ENCODE measurements at regions not wholly inside any gene's neighbourhood (a gene's known extent, or its start where the extent isn't known, plus 50 kb on each side); places are given as distances from the start of the nearest gene placed in this dataset.

DNA sequence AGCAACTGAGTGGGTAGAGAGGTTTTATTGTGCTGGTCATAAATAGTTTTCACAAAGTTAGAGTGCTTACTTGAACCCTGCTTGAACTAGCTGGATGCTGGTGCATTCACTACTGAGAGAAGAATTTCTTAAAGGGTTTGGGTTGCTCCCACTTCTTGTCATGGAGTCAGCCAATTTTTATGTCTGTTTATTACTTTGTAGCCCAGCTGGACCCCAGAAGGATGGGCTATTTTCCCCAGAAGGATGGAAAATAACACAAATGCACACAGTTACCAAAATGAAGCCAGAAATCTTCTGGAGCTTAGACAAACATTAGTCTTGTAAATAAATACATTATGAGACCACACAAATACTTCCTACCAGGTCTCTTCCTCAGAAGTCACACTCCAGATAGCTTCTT is 480.8 kb upstream of the TNC start:
- H3K27me3 ChIP-seq, result no peaks in the 10 kb centered on the region
- no peak overlapping the region for H3K4me3 ChIP-seq
- H3K9me3 ChIP-seq, result no peaks in the 10 kb centered on the region
- H3K4me1 ChIP-seq, result peaks cover 0 to 26% (median 7%) of the 10 kb centered on the region in 4 donors
- no peaks in the 10 kb centered on the region for H3K36me3 ChIP-seq
- no peak for DNase-seq (ENCODE audit: low spot score in 2 of 2)
- H3K27ac ChIP-seq, result peak overlapping the region in 1 of 4 donors; percentile 4
- TF ChIP-seq POLR2A (IDR thresholded peaks at IDR 0.05), result no peak
- no peak for TF ChIP-seq EP300 (IDR thresholded peaks at IDR 0.05)
- TF ChIP-seq, protein P1, sequence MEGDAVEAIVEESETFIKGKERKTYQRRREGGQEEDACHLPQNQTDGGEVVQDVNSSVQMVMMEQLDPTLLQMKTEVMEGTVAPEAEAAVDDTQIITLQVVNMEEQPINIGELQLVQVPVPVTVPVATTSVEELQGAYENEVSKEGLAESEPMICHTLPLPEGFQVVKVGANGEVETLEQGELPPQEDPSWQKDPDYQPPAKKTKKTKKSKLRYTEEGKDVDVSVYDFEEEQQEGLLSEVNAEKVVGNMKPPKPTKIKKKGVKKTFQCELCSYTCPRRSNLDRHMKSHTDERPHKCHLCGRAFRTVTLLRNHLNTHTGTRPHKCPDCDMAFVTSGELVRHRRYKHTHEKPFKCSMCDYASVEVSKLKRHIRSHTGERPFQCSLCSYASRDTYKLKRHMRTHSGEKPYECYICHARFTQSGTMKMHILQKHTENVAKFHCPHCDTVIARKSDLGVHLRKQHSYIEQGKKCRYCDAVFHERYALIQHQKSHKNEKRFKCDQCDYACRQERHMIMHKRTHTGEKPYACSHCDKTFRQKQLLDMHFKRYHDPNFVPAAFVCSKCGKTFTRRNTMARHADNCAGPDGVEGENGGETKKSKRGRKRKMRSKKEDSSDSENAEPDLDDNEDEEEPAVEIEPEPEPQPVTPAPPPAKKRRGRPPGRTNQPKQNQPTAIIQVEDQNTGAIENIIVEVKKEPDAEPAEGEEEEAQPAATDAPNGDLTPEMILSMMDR (IDR thresholded peaks at IDR 0.05), result no peak

DNA sequence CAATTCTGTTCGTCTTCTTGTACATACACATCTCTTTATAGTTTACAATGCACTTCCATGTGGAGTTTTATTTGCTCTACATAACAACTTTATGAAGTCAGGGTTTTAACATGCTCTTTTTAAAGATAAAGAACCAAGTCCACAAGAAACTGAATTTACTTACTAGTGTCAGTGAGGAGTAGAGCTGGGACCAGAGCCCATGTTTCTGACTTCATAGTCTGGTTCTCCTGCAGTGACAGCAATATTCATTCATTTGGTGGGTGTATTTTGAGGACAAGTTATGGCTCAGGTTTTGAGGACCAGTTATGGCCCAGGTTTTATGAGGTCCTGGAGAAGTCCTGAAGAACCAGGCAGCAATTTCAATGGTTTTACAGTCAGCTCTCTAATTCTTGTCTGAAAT is 481.9 kb upstream of the TNC start:
- peaks cover 0 to 22% (median 7%) of the 10 kb centered on the region in 4 donors for H3K4me1 ChIP-seq
- WGBS, 2 donors, result 78 to 81% methylated on average over 1 of the region's 1 CpG
- no peak for TF ChIP-seq POLR2A (IDR thresholded peaks at IDR 0.05)
- TF ChIP-seq EP300 (IDR thresholded peaks at IDR 0.05), result no peak
- DNase-seq (ENCODE audit: low spot score in 2 of 2), result no peak
- H3K27me3 ChIP-seq, result no peaks in the 10 kb centered on the region
- no peaks in the 10 kb centered on the region for H3K9me3 ChIP-seq
- H3K27ac ChIP-seq, result no peak overlapping the region
- H3K36me3 ChIP-seq, result no peaks in the 10 kb centered on the region
- H3K4me3 ChIP-seq, result no peak overlapping the region

- WGBS, 2 donors, result 83 to 87% methylated on average over 3 of the region's 3 CpGs
- TF ChIP-seq EP300 (IDR thresholded peaks at IDR 0.05), result no peak
- TF ChIP-seq, protein P1 (IDR thresholded peaks at IDR 0.05), result no peak
- TF ChIP-seq POLR2A (IDR thresholded peaks at IDR 0.05), result no peak
Observed at GRCh38 chr9:115601434-115601833, 483.5 kb upstream of the TNC start.

GRCh38 chr9:115604831-115605483 is 487.0 kb upstream of the TNC start:
- H3K36me3 ChIP-seq, result no peaks in the 10 kb centered on the region
- H3K27me3 ChIP-seq, result no peaks in the 10 kb centered on the region
- TF ChIP-seq, protein P1 (IDR thresholded peaks at IDR 0.05), result no peak
- TF ChIP-seq POLR2A (IDR thresholded peaks at IDR 0.05), result no peak
- TF ChIP-seq EP300 (IDR thresholded peaks at IDR 0.05), result no peak
- no peak overlapping the region for H3K27ac ChIP-seq
- no peaks in the 10 kb centered on the region for H3K4me1 ChIP-seq
- H3K9me3 ChIP-seq, result no peaks in the 10 kb centered on the region
- WGBS, 2 donors, result 61 to 66% methylated on average over 2 of the region's 2 CpGs
- no peak for DNase-seq (ENCODE audit: low spot score in 2 of 2)
- H3K4me3 ChIP-seq, result no peak overlapping the region

More at GRCh38 chr9:115601434-115601833, 483.5 kb upstream of the TNC start:
- no peaks in the 10 kb centered on the region for H3K27me3 ChIP-seq
- no peak for DNase-seq (ENCODE audit: low spot score in 2 of 2)
- H3K36me3 ChIP-seq, result no peaks in the 10 kb centered on the region
- peaks cover 0 to 10% (median 4%) of the 10 kb centered on the region in 4 donors for H3K4me1 ChIP-seq
- no peak overlapping the region for H3K4me3 ChIP-seq
- no peaks in the 10 kb centered on the region for H3K9me3 ChIP-seq
- no peak overlapping the region for H3K27ac ChIP-seq

- no peak overlapping the region for H3K27ac ChIP-seq
- TF ChIP-seq EP300 (IDR thresholded peaks at IDR 0.05), result no peak
- TF ChIP-seq, protein P1 (IDR thresholded peaks at IDR 0.05), result no peak
- TF ChIP-seq POLR2A (IDR thresholded peaks at IDR 0.05), result no peak
Observed at GRCh38 chr9:115606838-115607237, 488.9 kb upstream of the TNC start.

More at GRCh38 chr9:115606838-115607237, 488.9 kb upstream of the TNC start:
- H3K4me3 ChIP-seq, result no peak overlapping the region
- no peaks in the 10 kb centered on the region for H3K27me3 ChIP-seq
- DNase-seq (ENCODE audit: low spot score in 2 of 2), result no peak
- peaks cover 0 to 8% (median 0%) of the 10 kb centered on the region in 4 donors for H3K4me1 ChIP-seq
- no peaks in the 10 kb centered on the region for H3K9me3 ChIP-seq
- H3K36me3 ChIP-seq, result no peaks in the 10 kb centered on the region

Data from tibial nerve (tissue), 4 donors.